GM18909 (cell line): ENCODE measurements at regions not wholly inside any gene's neighbourhood (a gene's known extent, or its start where the extent isn't known, plus 50 kb on each side); places are given as distances from the start of the nearest gene placed in this dataset.

Experiments
- ATAC-seq: cut with Tn5 transposase; IDR thresholded peaks from one replicate; pipeline ENCODE4 v1.9.1; 2021; ENCODE audit warnings: mild to moderate bottlenecking; ENCODE audit not compliant: unreplicated experiment, poor library complexity

- no peak for ATAC-seq
These were observed 186.8 kb downstream of the IRF8 start for GRCh38 chr16:86085795-86086194.

- ATAC-seq = no peak
These were observed 187.5 kb downstream of the IRF8 start for GRCh38 chr16:86086471-86086870.

- no peak for ATAC-seq
These were observed 188.3 kb downstream of the IRF8 start for GRCh38 chr16:86087011-86087895.

- no peak for ATAC-seq
These were observed 188.9 kb downstream of the IRF8 start for GRCh38 chr16:86087896-86088230.

GRCh38 chr16:86088287-86088686 lies 189.3 kb downstream of the IRF8 start:
- ATAC-seq = no peak

- ATAC-seq = no peak
These were observed 189.9 kb downstream of the IRF8 start for GRCh38 chr16:86088816-86089215.

- no peak for ATAC-seq
These were observed 190.5 kb downstream of the IRF8 start for GRCh38 chr16:86089334-86089900.

- no peak for ATAC-seq
These were observed 191.0 kb downstream of the IRF8 start for GRCh38 chr16:86089991-86090390.

- no peak for ATAC-seq
These were observed 191.7 kb downstream of the IRF8 start for GRCh38 chr16:86090461-86091170.

- ATAC-seq = no peak
These were observed 193.0 kb downstream of the IRF8 start for GRCh38 chr16:86091976-86092375.

GRCh38 chr16:86092586-86093480 lies 193.9 kb downstream of the IRF8 start:
- no peak for ATAC-seq

- no peak for ATAC-seq
These were observed 195.1 kb downstream of the IRF8 start for GRCh38 chr16:86093801-86094750.

GRCh38 chr16:86095131-86095752 lies 196.3 kb downstream of the IRF8 start:
- no peak for ATAC-seq

- ATAC-seq = no peak
These were observed 197.0 kb downstream of the IRF8 start for GRCh38 chr16:86095906-86096485.

GRCh38 chr16:86096850-86097249 lies 197.9 kb downstream of the IRF8 start:
- no peak for ATAC-seq

- no peak for ATAC-seq
These were observed 200.4 kb downstream of the IRF8 start for GRCh38 chr16:86099326-86099725.

- ATAC-seq = no peak
These were observed 201.5 kb downstream of the IRF8 start for GRCh38 chr16:86100205-86101136.
